ENCODE measurements at regions not wholly inside any gene's neighbourhood (a gene's known extent, or its start where the extent isn't known, plus 50 kb on each side); places are given as distances from the start of the nearest gene placed in this dataset.

- Mint-ChIP-seq H3K27ac (no peak overlapping the region), H3K36me3 (no peaks in the 10 kb centered on the region), H3K27me3 (ENCODE audit: low read depth) (no peaks in the 10 kb centered on the region), H3K9me3 (peaks cover 3% of the 10 kb centered on the region; the same call in 1 of the 2 replicates), H3K4me1 (peaks cover 11% of the 10 kb centered on the region; the same call in 1 of the 2 replicates), H3K4me3 (no peak overlapping the region)
- TF ChIP-seq EMX1 (CRISPR knock-in tag; IDR thresholded peaks at IDR 0.05) (no peak), IRF2 (CRISPR knock-in tag; IDR thresholded peaks at IDR 0.05; ENCODE audit: borderline replicate concordance, low read depth) (no peak), JAZF1 (CRISPR knock-in tag; IDR thresholded peaks at IDR 0.05) (no peak), ATF3 (CRISPR knock-in tag; conservative IDR thresholded peaks at IDR 0.05) (no peak), GRHL2 (CRISPR knock-in tag; IDR thresholded peaks at IDR 0.05; ENCODE audit: insufficient replicate concordance, severe bottlenecking) (no peak)
- DNase-seq (ENCODE audit: low spot score): no peak
- CTCF ChIA-PET: no interaction called here
- POLR2A ChIA-PET: no interaction called here
- ATAC-seq: no peak
These were observed 155.9 kb upstream of the DYNLRB2 start for GRCh38 chr16:80384862-80385261.

GRCh38 chr16:80380514-80380913, 160.3 kb upstream of the DYNLRB2 start:
- Mint-ChIP-seq H3K36me3 (no peaks in the 10 kb centered on the region), H3K27ac (no peak overlapping the region), H3K4me1 (peaks cover 8% of the 10 kb centered on the region; the same call in 1 of the 2 replicates), H3K4me3 (no peak overlapping the region), H3K27me3 (ENCODE audit: low read depth) (no peaks in the 10 kb centered on the region), H3K9me3 (no peaks in the 10 kb centered on the region)
- ATAC-seq (peak; percentile 51), DNase-seq (ENCODE audit: low spot score) (no peak)
- CTCF ChIA-PET: no interaction called here
- POLR2A ChIA-PET: no interaction called here
- TF ChIP-seq E2F4 (CRISPR knock-in tag; IDR thresholded peaks at IDR 0.05; ENCODE audit: borderline replicate concordance, low read depth): no peak
- no peak for TF ChIP-seq E2F1 (CRISPR knock-in tag; IDR thresholded peaks at IDR 0.05)
- no peak for TF ChIP-seq SP1 (CRISPR knock-in tag; conservative IDR thresholded peaks at IDR 0.05)
- TF ChIP-seq ZNF263 (CRISPR knock-in tag; IDR thresholded peaks at IDR 0.05; ENCODE audit: low read depth): no peak
- TF ChIP-seq ZNF532 (CRISPR knock-in tag; IDR thresholded peaks at IDR 0.05; ENCODE audit: borderline replicate concordance): no peak
- TF ChIP-seq ZBTB21 (CRISPR knock-in tag; IDR thresholded peaks at IDR 0.05; ENCODE audit: borderline replicate concordance): no peak
- TF ChIP-seq ETV6 (CRISPR knock-in tag; IDR thresholded peaks at IDR 0.05): no peak
- no peak for TF ChIP-seq FOXP1 (CRISPR knock-in tag; IDR thresholded peaks at IDR 0.05; ENCODE audit: borderline replicate concordance)
- no peak for TF ChIP-seq AFF4 (CRISPR knock-in tag; IDR thresholded peaks at IDR 0.05; ENCODE audit: borderline replicate concordance)
- no peak for TF ChIP-seq CREM (CRISPR knock-in tag; IDR thresholded peaks at IDR 0.05)

Measured in WTC11 (cell line).